K562 (cell line): ENCODE measurements at regions not wholly inside any gene's neighbourhood (a gene's known extent, or its start where the extent isn't known, plus 50 kb on each side); places are given as distances from the start of the nearest gene placed in this dataset.

Experiments used
- ATAC-seq: fragments of 200-7000 bp; cut with Tn5 transposase; 3 replicates; pipeline ENCODE4 v1.9.1; 2020; ENCODE audit warnings: moderate library complexity
- BruUV-seq: library from RNA; stranded (reverse); fragments of 400-500 nt; replicated peaks from 2 replicates; lab custom pipeline; 2021; lab: Mats Ljungman, UMichigan
- CTCF ChIA-PET: fragments of 300-600 bp; formaldehyde crosslinking; extraction: SDS; loops from one replicate; lab custom pipeline; 2021; ENCODE audit warnings: low intra/inter-chr PET ratio; lab: Yijun Ruan, JAX
- POLR2A ChIA-PET: fragments of 300-600, 350-650 bp; sonication (Branson Sonifier 250); formaldehyde crosslinking; extraction: SDS; loops from one replicate; lab custom pipeline; 2021; ENCODE audit warnings: antibody characterized with exemption, inconsistent platforms; lab: Yijun Ruan, JAX
- DNase-seq, 4 experiments: peaks; one replicate each; pipeline versions ENCODE4 v3.0.0 to v3.0.0-alpha.2; 2011 to 2018; ENCODE audit warnings: low spot score in 3 of 4, mixed read lengths in 3 of 4; ENCODE audit errors: extremely low read depth in 1 of 4
- FAIRE-seq: peaks from 2 replicates; lab custom pipeline; 2011; peaks lifted over from hg19 to GRCh38; lab: Jason Lieb, UNC
- H2AFZ ChIP-seq: 2 replicates; pipeline ENCODE4 v1.6.0; 2011; ENCODE audit warnings: low read depth, low read length, control low read depth, inconsistent platforms
- H3K27ac ChIP-seq: fragments of 200-600 bp; 3 replicates; pipeline ENCODE4 v1.8.0; 2011; ENCODE audit warnings: low read depth, mild to moderate bottlenecking, control low read depth, inconsistent platforms, low read length, moderate library complexity, mixed read lengths; ENCODE audit errors: extremely low read depth
- H3K27me3 ChIP-seq, 2 experiments: fragments of 300-600 bp in 1 of 2; 2 replicates in 1 of 2; 3 replicates in 1 of 2; pipeline versions ENCODE4 v1.6.0 to v1.8.0; 2011; ENCODE audit warnings: inconsistent platforms in 2 of 2, low read length in 2 of 2, mild to moderate bottlenecking in 1 of 2, mixed read lengths in 1 of 2, moderate library complexity in 1 of 2; ENCODE audit not compliant: control insufficient read depth in 2 of 2, insufficient read depth in 2 of 2
- H3K36me3 ChIP-seq: fragments of 300-600 bp; 3 replicates; pipeline ENCODE4 v1.8.0; 2011; ENCODE audit warnings: mild to moderate bottlenecking, low read length, inconsistent platforms; ENCODE audit not compliant: control insufficient read depth, insufficient read depth
- H3K4me1 ChIP-seq, 2 experiments: fragments of 200-600 bp in 1 of 2; replicated peaks in 1 of 2; 2 replicates in 1 of 2; 3 replicates in 1 of 2; pipeline versions ENCODE4 v1.5.1 to v1.8.0; 2011; ENCODE audit warnings: inconsistent platforms in 2 of 2, low read length in 2 of 2, mild to moderate bottlenecking in 1 of 2, mixed read lengths in 1 of 2, moderate library complexity in 1 of 2; ENCODE audit not compliant: control insufficient read depth in 2 of 2, insufficient read depth in 2 of 2
- H3K4me2 ChIP-seq: 2 replicates; pipeline ENCODE4 v1.6.1; 2011; ENCODE audit warnings: low read length, control low read depth, inconsistent platforms, mixed read lengths; ENCODE audit not compliant: insufficient read depth
- H3K4me3 ChIP-seq: fragments of 200-600 bp; sonication (generic), shearing (Covaris generic); 2 replicates; pipeline ENCODE4 v1.5.1; 2016; ENCODE audit warnings: control low read depth, inconsistent platforms
- H3K79me2 ChIP-seq: fragments of 200-600 bp; 3 replicates; pipeline ENCODE4 v1.8.0; 2011; ENCODE audit warnings: low read length, inconsistent platforms; ENCODE audit not compliant: control insufficient read depth, insufficient read depth
- H3K9ac ChIP-seq, 2 experiments: 2 replicates each; pipeline versions ENCODE4 v1.6.0 to v1.6.1; 2011; ENCODE audit warnings: low read depth in 2 of 2, low read length in 2 of 2, control low read depth in 1 of 2, inconsistent platforms in 1 of 2, mild to moderate bottlenecking in 1 of 2, mixed read lengths in 1 of 2; ENCODE audit not compliant: insufficient read depth in 1 of 2
- H3K9me1 ChIP-seq: one replicate; pipeline ENCODE4 v1.6.0; 2011; ENCODE audit warnings: inconsistent platforms, mild to moderate bottlenecking, low read length, moderate library complexity; ENCODE audit not compliant: control insufficient read depth, insufficient read depth
- H3K9me3 ChIP-seq: replicated peaks from 2 replicates; pipeline ENCODE4 v1.5.1; 2011; ENCODE audit warnings: low read depth, low read length, inconsistent platforms; ENCODE audit not compliant: control insufficient read depth, insufficient read depth
- H4K20me1 ChIP-seq: replicated peaks from 2 replicates; pipeline ENCODE4 v1.6.1; 2011; ENCODE audit warnings: low read length, inconsistent platforms, mixed read lengths; ENCODE audit not compliant: control insufficient read depth, insufficient read depth
- CTBP1 ChIP-seq: fragments of 450-650 bp; IDR thresholded peaks from 2 replicates; pipeline ENCODE4 v1.6.1; 2016; ENCODE audit warnings: borderline replicate concordance
- FOXK2 ChIP-seq, 2 experiments: fragments of 450-650 bp; IDR thresholded peaks in 1 of 2; conservative IDR thresholded peaks in 1 of 2; 2 replicates each; pipeline ENCODE4 v1.6.1; 2016; ENCODE audit warnings: low read depth in 2 of 2, mild to moderate bottlenecking in 1 of 2
- KLF6 ChIP-seq: fragments of 250-450 bp; sonication (Bioruptor Pico); IDR thresholded peaks from 2 replicates; pipeline ENCODE4 v1.4.0; 2020; ENCODE audit warnings: mild to moderate bottlenecking, moderate library complexity, borderline replicate concordance
- TCF7L2 ChIP-seq: fragments of 150-350 bp; IDR thresholded peaks from 2 replicates; pipeline ENCODE4 v1.6.1; 2016; ENCODE audit warnings: low read depth, mild to moderate bottlenecking, low read length, moderate library complexity
- WGBS: fragments of 100-300 bp; shearing (Covaris generic); methylation state at CpG from one replicate; pipeline ENCODE4 v1.1.6; 2016; ENCODE audit warnings: low coverage, mixed read lengths; ENCODE audit not compliant: insufficient coverage; ENCODE audit errors: missing lambda C conversion rate; 5-methylcytosine and 5-hydroxymethylcytosine counted together
- in situ Hi-C: fragments of 300-500 bp; cut with MboI; formaldehyde crosslinking; loops from 4 replicates; pipeline ENCODE4 v1.15.0; 2018; ENCODE audit warnings: inconsistent platforms, mixed read lengths
- intact Hi-C: fragments of 100-400 bp; cut with micrococcal nuclease; formaldehyde crosslinking; loops from 2 replicates; pipeline ENCODE4 v1.14.2; 2022
- TF ChIP-seq, protein P1 (sequence below): IDR thresholded peaks from 2 replicates; pipeline ENCODE4 v1.6.1; 2011; ENCODE audit warnings: borderline replicate concordance, low read depth, mild to moderate bottlenecking, moderate library complexity, low read length; ENCODE audit not compliant: insufficient read depth, poor library complexity, severe bottlenecking
- TF ChIP-seq, protein P2 (sequence below), 3 experiments: IDR thresholded peaks in 2 of 3; conservative IDR thresholded peaks in 1 of 3; 2 replicates each; pipeline ENCODE4 v1.5.1; 2011 to 2012; ENCODE audit warnings: low read length in 3 of 3, mild to moderate bottlenecking in 3 of 3, control low read depth in 2 of 3, improper control_type of control experiment in 1 of 3, inconsistent platforms in 1 of 3, low read depth in 1 of 3, mixed read lengths in 1 of 3, moderate library complexity in 1 of 3; ENCODE audit not compliant: insufficient read depth in 2 of 3

DNA sequence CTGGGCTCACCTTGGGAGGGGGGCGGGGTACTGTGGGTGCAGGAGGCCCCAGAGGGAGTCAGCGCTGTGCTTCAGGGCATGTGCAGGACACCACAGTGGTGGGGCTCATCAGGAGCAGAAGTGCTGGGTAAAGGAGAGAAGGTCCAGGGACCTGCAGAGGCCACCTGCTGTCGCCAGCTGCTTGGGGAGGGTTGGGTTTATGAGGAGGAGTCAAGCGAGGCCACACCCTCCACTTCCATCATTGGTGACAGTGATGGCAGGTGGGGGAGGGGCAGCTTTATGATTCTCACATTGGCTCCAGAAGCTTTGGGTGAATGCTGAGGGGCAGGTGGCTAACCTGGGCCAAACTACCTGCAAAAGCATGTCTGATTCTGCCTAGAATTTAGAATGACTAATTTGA lies 392.6 kb downstream of the HRH4 start:
- Histone ChIP-seq H3K79me2 (no peaks in the 10 kb centered on the region), H2AFZ (no peak overlapping the region), H3K9me1 (no peaks in the 10 kb centered on the region), H3K27me3 (no peaks in the 10 kb centered on the region), H4K20me1 (no peaks in the 10 kb centered on the region), H3K9ac (no peak overlapping the region), H3K4me2 (no peak overlapping the region), H3K27ac (no peak overlapping the region), H3K4me1 (no peaks in the 10 kb centered on the region), H3K4me3 (no peak overlapping the region), H3K36me3 (no peaks in the 10 kb centered on the region), H3K9me3 (no peaks in the 10 kb centered on the region)
- WGBS: 0% methylated on average over 3 of the region's 4 CpGs
- peak; percentile 63; the same call in 2 of the 3 replicates for ATAC-seq
- ChIA-PET POLR2A (interaction anchor here (1.1 kb wide), 1 partner anchor 9 kb away, joined by 3 read pairs; no protein-coding TSS in a partner anchor), CTCF (no interaction called here)
- no TSS peak for BruUV-seq
- intact Hi-C loops: no loop called here
- TF ChIP-seq, protein P1, sequence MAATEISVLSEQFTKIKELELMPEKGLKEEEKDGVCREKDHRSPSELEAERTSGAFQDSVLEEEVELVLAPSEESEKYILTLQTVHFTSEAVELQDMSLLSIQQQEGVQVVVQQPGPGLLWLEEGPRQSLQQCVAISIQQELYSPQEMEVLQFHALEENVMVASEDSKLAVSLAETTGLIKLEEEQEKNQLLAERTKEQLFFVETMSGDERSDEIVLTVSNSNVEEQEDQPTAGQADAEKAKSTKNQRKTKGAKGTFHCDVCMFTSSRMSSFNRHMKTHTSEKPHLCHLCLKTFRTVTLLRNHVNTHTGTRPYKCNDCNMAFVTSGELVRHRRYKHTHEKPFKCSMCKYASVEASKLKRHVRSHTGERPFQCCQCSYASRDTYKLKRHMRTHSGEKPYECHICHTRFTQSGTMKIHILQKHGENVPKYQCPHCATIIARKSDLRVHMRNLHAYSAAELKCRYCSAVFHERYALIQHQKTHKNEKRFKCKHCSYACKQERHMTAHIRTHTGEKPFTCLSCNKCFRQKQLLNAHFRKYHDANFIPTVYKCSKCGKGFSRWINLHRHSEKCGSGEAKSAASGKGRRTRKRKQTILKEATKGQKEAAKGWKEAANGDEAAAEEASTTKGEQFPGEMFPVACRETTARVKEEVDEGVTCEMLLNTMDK: no peak
- TF ChIP-seq KLF6 (CRISPR knock-in tag) (no peak), TCF7L2 (no peak), FOXK2 (conservative IDR thresholded peaks at IDR 0.05 in 1 of 2, IDR thresholded peaks at IDR 0.05 in 1 of 2; ENCODE audit: low read depth in 2 of 2) (no peak), CTBP1 (no peak)
- TF ChIP-seq, protein P2, sequence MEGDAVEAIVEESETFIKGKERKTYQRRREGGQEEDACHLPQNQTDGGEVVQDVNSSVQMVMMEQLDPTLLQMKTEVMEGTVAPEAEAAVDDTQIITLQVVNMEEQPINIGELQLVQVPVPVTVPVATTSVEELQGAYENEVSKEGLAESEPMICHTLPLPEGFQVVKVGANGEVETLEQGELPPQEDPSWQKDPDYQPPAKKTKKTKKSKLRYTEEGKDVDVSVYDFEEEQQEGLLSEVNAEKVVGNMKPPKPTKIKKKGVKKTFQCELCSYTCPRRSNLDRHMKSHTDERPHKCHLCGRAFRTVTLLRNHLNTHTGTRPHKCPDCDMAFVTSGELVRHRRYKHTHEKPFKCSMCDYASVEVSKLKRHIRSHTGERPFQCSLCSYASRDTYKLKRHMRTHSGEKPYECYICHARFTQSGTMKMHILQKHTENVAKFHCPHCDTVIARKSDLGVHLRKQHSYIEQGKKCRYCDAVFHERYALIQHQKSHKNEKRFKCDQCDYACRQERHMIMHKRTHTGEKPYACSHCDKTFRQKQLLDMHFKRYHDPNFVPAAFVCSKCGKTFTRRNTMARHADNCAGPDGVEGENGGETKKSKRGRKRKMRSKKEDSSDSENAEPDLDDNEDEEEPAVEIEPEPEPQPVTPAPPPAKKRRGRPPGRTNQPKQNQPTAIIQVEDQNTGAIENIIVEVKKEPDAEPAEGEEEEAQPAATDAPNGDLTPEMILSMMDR (IDR thresholded peaks at IDR 0.05 in 2 of 3, conservative IDR thresholded peaks at IDR 0.05 in 1 of 3; ENCODE audit: insufficient read depth in 2 of 3, low read depth in 1 of 3, low read length in 3 of 3): no peak
- in situ Hi-C loops: no loop called here
- DNase-seq: peak in 1 of 4 experiments; percentile 11
- no peak for FAIRE-seq
